ENCODE measurements at regions not wholly inside any gene's neighbourhood (a gene's known extent, or its start where the extent isn't known, plus 50 kb on each side); places are given as distances from the start of the nearest gene placed in this dataset.

GRCh38 chrX:39204353-39204752 lies 403.1 kb downstream of the MID1IP1 start:
- TF ChIP-seq YY1 (IDR thresholded peaks at IDR 0.05; ENCODE audit: extremely low read depth, insufficient replicate concordance, low read depth, low read length) = no peak
- TF ChIP-seq CTCF (IDR thresholded peaks at IDR 0.05 in 2 of 3, conservative IDR thresholded peaks at IDR 0.05 in 1 of 3; ENCODE audit: borderline replicate concordance in 1 of 3, insufficient read depth in 1 of 3, low read depth in 2 of 3, low read length in 2 of 3) = no peak
- TF ChIP-seq POLR2A (IDR thresholded peaks at IDR 0.05; ENCODE audit: borderline replicate concordance, extremely low read depth, insufficient read depth, insufficient read length) = no peak

Measured in HCT116 (cell line).